ENCODE measurements at regions not wholly inside any gene's neighbourhood (a gene's known extent, or its start where the extent isn't known, plus 50 kb on each side); places are given as distances from the start of the nearest gene placed in this dataset.

DNA sequence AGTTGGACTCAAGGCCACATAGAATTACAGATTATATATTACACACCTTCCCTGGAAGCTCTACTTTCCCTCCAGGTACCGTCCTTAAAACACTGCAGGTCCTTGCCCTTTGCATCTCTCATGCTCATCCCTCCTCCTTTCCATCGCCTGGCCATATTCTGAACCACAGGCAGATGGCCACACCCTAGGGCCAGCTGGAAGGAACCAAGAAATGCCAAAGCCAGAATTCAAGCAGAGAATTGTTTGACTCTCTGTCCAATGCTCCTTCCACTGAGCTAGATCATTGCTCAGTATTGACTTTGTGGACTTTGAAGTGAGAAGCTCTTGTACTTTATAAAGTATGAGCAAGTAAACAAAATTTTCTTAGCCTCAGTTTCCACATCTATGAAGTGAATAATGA, 170.3 kb upstream of the SLC24A5 start:
- Histone ChIP-seq H3K27me3 (no peaks in the 10 kb centered on the region), H3K9me3 (replicated peaks in 1 of 3) (no peaks in the 10 kb centered on the region), H3K4me3 (no peak overlapping the region), H3K4me1 (replicated peaks in 1 of 2) (no peaks in the 10 kb centered on the region), H3K36me3 (replicated peaks in 1 of 2) (no peaks in the 10 kb centered on the region), H3K27ac (no peak overlapping the region)
- intact Hi-C loops (cut with DNase I) = no loop called here
- no peak for DNase-seq
- 80 to 91% (median 86%) methylated on average over 2 of the region's 2 CpGs for WGBS, 4 donors
- TF ChIP-seq POLR2A (IDR thresholded peaks at IDR 0.05) = no peak
- TF ChIP-seq, protein P1, sequence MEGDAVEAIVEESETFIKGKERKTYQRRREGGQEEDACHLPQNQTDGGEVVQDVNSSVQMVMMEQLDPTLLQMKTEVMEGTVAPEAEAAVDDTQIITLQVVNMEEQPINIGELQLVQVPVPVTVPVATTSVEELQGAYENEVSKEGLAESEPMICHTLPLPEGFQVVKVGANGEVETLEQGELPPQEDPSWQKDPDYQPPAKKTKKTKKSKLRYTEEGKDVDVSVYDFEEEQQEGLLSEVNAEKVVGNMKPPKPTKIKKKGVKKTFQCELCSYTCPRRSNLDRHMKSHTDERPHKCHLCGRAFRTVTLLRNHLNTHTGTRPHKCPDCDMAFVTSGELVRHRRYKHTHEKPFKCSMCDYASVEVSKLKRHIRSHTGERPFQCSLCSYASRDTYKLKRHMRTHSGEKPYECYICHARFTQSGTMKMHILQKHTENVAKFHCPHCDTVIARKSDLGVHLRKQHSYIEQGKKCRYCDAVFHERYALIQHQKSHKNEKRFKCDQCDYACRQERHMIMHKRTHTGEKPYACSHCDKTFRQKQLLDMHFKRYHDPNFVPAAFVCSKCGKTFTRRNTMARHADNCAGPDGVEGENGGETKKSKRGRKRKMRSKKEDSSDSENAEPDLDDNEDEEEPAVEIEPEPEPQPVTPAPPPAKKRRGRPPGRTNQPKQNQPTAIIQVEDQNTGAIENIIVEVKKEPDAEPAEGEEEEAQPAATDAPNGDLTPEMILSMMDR (IDR thresholded peaks at IDR 0.05) = no peak

DNA sequence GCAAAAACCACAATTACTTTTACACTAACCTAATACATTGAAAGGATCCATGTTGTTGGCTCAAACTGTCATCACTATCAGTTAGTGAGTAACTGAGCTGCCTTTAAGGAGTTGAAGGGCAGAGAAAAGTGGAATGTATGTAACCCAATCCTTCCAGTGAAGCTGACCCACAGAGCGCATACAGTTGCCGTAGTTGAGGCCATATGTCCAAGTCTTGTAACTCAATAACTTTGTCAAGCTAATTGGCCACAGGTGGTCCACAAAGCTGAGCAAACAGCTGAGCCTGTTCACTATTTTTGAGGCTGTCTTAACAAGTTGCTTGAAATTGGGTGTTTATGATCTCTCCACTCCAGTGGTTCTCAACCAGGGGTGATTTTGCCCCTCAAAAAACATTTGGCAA, 169.0 kb upstream of the SLC24A5 start:
- Histone ChIP-seq H3K4me1 (replicated peaks in 1 of 2) (no peaks in the 10 kb centered on the region), H3K27me3 (no peaks in the 10 kb centered on the region), H3K4me3 (no peak overlapping the region), H3K27ac (no peak overlapping the region), H3K9me3 (replicated peaks in 1 of 3) (no peaks in the 10 kb centered on the region), H3K36me3 (replicated peaks in 1 of 2) (no peaks in the 10 kb centered on the region)
- TF ChIP-seq, protein P1 (IDR thresholded peaks at IDR 0.05) = no peak
- no peak for TF ChIP-seq POLR2A (IDR thresholded peaks at IDR 0.05)
- WGBS, 4 donors = 78 to 92% (median 80%) methylated on average over 2 of the region's 2 CpGs
- no peak for DNase-seq
- intact Hi-C loops (cut with DNase I) = no loop called here

DNA sequence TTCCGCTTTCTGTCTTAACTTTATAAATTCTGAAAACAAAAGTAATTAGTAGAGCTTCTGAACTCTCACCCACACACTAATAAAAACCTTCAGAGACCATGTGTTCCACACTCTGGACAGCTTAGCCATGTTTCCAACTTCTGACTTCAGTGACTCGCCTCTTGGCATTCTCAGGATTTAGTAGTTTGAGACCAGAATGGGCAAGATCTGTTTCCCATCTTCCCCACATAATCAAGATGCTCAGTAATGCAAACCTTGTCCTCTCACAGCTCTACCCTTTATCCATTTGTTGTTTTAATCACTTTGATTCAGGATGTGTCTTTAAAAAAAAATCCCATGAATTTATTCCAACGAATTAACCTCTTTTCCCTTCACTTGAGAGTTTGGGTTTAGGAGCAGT, 166.6 kb upstream of the SLC24A5 start:
- Histone ChIP-seq H3K27ac (no peak overlapping the region), H3K9me3 (replicated peaks in 1 of 3) (no peaks in the 10 kb centered on the region), H3K36me3 (replicated peaks in 1 of 2) (no peaks in the 10 kb centered on the region), H3K4me1 (replicated peaks in 1 of 2) (no peaks in the 10 kb centered on the region), H3K27me3 (no peaks in the 10 kb centered on the region), H3K4me3 (no peak overlapping the region)
- intact Hi-C loops (cut with DNase I) = no loop called here
- DNase-seq = no peak
- TF ChIP-seq POLR2A (IDR thresholded peaks at IDR 0.05) = no peak
- TF ChIP-seq, protein P1 (IDR thresholded peaks at IDR 0.05) = no peak
- 67 to 77% (median 68%) methylated on average over 3 of the region's 3 CpGs for WGBS, 4 donors

DNA sequence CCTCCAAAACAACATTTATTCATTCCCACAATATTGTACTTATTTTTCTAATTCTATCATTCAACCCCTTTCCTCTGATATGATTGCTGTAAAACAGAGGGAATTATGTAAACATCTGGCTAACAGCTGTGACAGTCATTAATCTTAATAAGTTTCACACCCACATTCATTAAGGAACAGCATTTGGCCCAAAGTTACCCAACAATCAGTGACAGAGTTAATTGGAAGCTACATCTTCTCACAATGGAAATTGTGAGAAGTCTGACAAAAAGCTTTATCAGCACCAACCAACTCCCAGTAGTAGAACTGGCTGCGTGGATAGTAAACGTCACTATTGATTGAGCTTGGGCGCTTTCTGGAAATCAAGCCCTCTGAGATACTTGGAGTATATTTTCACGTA, 165.8 kb upstream of the SLC24A5 start:
- H3K27ac ChIP-seq = no peak overlapping the region
- intact Hi-C loops (cut with DNase I) = no loop called here
- TF ChIP-seq POLR2A (IDR thresholded peaks at IDR 0.05) = no peak
- TF ChIP-seq, protein P1 (IDR thresholded peaks at IDR 0.05) = no peak
- no peaks in the 10 kb centered on the region for H3K9me3 ChIP-seq (replicated peaks in 1 of 3)
- no peak overlapping the region for H3K4me3 ChIP-seq
- H3K4me1 ChIP-seq (replicated peaks in 1 of 2) = no peaks in the 10 kb centered on the region
- no peaks in the 10 kb centered on the region for H3K36me3 ChIP-seq (replicated peaks in 1 of 2)
- WGBS, 4 donors = 68 to 74% (median 69%) methylated on average over 4 of the region's 4 CpGs
- no peaks in the 10 kb centered on the region for H3K27me3 ChIP-seq
- DNase-seq = no peak
